GM21390 (cell line): ENCODE measurements at regions not wholly inside any gene's neighbourhood (a gene's known extent, or its start where the extent isn't known, plus 50 kb on each side); places are given as distances from the start of the nearest gene placed in this dataset.
"Not testable (repeated sequence)": the region's sequence is repeated elsewhere in the genome, so short reads cannot be mapped to it uniquely, and the experiment has no call there.

Experiments
- ATAC-seq: cut with Tn5 transposase; IDR thresholded peaks from one replicate; pipeline ENCODE4 v1.9.1; 2021; ENCODE audit not compliant: unreplicated experiment

GRCh38 chr5:75848077-75848476, 130.8 kb upstream of the POC5 start:
- no peak for ATAC-seq

- ATAC-seq, result peak; percentile 93
These were observed 130.4 kb upstream of the POC5 start for GRCh38 chr5:75847561-75848021.

- no peak for ATAC-seq
These were observed 127.1 kb upstream of the POC5 start for GRCh38 chr5:75844301-75844700.

- ATAC-seq, result no peak
These were observed 126.1 kb upstream of the POC5 start for GRCh38 chr5:75843319-75843718.

- no peak for ATAC-seq
These were observed 122.3 kb upstream of the POC5 start for GRCh38 chr5:75839547-75839946.

- ATAC-seq, result no peak
These were observed 120.1 kb upstream of the POC5 start for GRCh38 chr5:75837258-75837841.

GRCh38 chr5:75831561-75831960, 114.3 kb upstream of the POC5 start:
- no peak for ATAC-seq

- no peak for ATAC-seq
These were observed 110.8 kb upstream of the POC5 start for GRCh38 chr5:75828029-75828428.

- no peak for ATAC-seq
These were observed 107.1 kb upstream of the POC5 start for GRCh38 chr5:75824323-75824722.

GRCh38 chr5:75823811-75824210, 106.6 kb upstream of the POC5 start:
- no peak for ATAC-seq

- ATAC-seq, result no peak
These were observed 101.4 kb upstream of the POC5 start for GRCh38 chr5:75818661-75819060.

GRCh38 chr5:75799695-75800094, 82.5 kb upstream of the POC5 start:
- ATAC-seq, result not testable (repeated sequence)

- ATAC-seq, result not testable (repeated sequence)
These were observed 52.1 kb upstream of the POC5 start for GRCh38 chr5:75769338-75769737.
